GM19351 (cell line): ENCODE measurements at regions not wholly inside any gene's neighbourhood (a gene's known extent, or its start where the extent isn't known, plus 50 kb on each side); places are given as distances from the start of the nearest gene placed in this dataset.

ENCODE experiments used
- ATAC-seq: cut with Tn5 transposase; IDR thresholded peaks from one replicate; pipeline ENCODE4 v1.9.1; 2021; ENCODE audit warnings: mild to moderate bottlenecking, moderate library complexity; ENCODE audit not compliant: unreplicated experiment

DNA sequence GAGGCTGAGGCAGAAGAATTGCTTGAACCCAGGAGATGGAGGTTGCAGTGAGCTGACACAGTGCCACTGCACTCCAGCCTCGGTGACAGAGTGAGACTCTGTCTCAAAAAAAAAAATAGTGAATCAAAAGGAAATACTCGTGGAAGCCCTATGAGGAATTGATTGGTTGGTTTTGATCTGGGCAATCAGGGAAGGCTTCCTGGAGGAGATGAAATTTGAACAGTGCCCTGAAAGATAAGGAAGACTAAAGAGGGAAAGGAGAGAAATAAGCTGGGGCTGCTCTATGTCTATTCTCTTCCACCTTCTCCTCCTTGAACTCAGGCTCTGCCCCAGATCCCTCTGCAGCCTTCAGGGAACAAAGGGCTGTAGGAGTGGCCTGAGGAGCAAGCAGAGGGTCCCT lies 54.1 kb downstream of the IRF2BPL start:
- ATAC-seq: no peak

DNA sequence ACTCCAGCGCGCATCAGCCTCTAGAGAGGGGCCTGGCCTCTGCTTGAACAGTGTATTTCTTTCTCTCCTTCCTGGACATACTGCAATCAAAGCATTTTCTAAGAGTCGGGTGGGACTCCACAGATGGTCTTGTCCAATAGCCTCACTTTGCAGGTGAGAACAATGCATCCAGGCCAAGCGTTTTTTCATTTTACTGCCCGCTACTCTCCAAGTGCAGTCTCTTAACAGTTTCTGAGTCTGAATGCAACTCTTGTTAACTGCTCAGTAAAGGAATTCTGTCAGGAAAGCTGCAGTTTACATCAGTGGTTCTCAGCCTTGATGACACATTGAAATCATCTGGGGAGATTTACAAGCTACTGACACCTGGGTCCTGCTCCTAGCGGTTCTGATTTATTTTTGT lies 57.0 kb downstream of the IRF2BPL start:
- no peak for ATAC-seq

DNA sequence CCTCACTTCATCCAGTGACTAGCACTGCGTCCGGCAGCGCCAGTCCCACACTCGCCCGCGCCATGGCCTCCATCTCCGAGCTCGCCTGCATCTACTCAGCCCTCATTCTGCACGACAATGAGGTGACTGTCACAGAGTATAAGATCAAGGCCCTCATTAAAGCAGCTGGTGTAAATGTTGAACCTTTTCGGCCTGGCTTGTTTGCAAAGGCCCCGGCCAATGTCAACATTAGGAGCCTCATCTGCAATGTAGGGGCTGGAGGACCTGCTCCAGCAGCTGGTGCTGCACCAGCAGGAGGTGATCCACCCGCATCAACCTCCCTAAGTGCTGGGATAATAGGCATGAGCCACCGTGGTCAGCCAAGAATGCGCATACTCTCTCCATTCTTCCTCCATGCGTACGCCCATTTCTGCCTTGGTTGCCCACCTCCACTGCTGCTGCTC lies 59.9 kb downstream of the IRF2BPL start:
- no peak for ATAC-seq

DNA sequence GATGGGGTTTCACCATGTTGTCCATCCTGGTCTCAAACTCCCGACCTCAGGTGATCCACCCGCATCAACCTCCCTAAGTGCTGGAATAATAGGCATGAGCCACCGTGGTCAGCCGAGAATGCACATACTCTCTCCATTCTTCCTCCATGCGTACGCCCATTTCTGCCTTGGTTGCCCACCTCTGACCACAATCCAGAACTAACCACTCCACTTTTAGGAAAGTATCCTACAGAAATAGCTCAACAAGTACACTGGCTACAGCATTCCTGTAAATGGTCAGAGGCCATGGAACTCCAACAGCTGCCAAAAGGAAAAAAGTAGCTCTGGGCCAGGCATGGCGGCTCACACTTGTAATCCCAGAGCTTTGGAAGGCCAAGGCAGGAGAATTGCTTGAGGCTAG lies 60.7 kb downstream of the IRF2BPL start:
- no peak for ATAC-seq

DNA sequence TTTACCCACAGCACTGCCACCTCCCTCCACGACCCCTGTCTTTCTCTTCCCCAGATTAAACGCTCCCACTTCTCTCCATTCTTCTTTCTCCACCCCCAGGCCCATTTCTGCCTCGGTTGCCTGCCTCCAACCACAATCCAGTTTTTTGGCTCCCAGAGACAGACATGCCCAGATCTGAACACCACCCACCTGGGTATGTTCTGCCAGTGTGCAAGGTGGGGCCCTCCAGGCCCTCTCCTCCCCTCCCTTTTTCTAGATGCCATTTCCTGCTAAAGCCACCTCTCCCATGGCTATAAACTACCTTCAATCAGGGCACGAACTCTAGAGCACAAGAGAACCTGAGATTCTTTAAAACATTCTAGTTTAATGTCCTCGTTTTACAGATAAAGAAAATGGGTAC lies 63.3 kb downstream of the IRF2BPL start:
- no peak for ATAC-seq

DNA sequence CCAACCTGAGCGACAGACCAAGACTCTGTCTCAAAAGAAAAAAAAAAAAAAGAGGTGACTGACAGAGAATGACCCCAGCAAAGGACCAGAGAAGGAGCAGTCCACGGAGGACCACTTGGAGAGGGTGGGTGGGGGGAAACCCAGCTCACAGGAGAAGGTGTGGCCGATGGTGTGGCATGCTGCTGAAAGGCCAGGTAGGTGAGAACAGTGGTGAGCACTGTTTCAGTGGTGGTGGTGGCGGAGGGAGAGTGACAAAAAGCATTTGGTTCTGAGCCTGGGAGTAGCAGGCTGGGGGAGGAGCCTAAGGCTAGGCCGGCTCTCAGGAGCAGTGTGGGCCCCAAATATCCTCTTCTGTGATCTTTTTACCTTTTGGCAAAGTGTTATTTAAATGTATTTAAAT lies 63.8 kb downstream of the IRF2BPL start:
- no peak for ATAC-seq

DNA sequence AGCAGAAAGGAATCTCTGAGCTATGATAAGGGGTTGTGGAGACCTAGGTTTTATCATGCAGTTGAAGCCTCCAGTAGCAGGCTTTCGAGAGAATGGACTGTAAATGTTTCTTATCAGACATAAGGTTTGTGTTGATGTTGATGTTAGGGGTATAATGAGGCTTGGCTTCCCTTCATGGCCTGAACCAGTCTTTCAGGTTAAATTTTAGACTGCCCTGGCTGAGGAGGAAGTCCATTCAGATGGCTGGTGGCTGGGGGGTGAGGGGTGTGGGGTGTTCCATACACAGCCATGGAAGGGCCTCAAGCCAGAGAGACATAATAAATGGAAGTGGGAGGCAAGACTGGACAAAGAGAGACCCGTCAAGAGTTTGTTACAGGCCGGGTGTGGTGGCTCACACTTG lies 65.1 kb downstream of the IRF2BPL start:
- ATAC-seq: no peak

DNA sequence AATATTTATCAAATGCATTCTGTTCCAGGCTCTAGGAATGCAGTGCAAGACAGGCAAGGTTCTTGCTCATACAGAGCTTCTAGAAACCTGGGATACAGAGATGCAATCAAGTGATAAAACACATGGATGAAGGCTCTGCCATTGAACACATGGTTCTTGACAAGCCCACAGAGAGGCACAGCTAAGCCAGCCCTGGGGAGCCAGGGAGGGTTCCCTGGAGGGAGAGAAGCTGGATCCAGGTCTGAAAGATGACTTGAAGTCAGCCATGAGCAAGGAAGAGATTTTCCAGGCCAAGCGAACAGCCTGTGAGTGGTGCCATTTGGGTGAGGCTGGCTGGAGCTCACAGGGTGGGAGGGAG lies 66.2 kb downstream of the IRF2BPL start:
- ATAC-seq: no peak

DNA sequence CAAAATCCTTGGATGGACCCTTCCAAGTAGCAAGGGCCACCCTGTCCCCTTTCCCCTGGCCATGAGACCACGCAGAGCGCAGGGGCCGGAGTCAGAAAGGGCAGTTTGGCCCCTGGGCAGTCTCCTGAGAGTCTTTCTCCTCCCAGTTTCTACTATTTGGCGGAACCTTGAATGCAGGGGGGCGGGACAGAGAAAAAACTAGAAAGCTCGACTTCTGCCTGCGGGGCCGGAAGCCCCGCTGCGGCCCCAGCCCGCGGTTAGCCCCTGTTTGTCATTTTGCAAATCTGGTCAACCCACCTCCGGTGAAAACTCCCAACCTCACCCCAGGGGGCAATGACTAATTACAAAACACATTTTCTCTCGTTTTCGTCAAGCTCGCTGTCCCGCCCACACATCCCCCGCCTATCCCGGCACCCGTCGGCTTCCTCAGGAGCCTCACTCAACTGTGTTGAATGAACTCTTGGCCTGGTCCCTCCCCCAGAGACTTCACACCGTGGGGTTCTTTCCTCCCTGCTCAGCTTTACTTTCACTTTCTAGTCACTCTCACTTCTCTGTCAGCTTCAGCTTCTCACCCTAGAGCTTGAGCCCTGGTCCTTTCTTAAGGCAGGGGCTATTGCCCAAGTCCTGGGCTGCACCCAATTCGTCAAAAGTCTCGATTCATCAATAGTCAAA lies 66.7 kb downstream of the IRF2BPL start:
- peak; percentile 76 for ATAC-seq

DNA sequence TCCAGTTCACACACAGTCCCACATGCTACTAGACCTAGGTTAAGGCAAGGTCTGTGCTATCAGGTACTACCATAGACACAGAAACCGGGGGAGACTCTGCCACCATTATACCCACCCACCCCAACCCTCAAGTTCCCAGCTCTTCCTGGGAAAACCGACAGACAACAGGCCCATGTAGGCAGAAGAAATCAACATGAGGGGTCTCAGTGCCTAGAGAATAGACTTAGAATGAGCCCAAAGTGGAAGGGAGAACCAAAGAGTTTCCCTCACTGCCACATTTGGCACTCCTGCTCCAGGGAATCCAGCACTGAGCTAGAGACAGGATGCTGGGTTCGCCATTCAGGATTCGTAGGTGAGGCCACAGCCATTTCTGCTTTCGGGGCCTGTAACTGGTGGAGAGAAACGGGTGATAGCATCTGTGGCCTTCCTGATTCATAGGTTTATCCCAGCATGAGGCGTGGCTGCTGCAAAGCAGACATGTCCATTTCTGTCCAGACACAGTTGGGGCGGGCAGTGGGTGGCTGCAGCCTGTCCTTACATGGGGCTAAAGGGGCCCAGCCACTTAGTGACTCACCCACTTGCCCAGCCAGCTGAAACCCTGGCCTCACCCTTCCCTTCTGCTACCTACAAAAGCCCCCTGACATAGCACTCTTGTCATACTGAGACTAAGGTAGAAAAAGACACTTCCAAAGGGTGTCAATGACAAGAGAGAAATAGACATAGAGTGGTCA lies 69.4 kb downstream of the IRF2BPL start:
- peak; percentile 40 for ATAC-seq

DNA sequence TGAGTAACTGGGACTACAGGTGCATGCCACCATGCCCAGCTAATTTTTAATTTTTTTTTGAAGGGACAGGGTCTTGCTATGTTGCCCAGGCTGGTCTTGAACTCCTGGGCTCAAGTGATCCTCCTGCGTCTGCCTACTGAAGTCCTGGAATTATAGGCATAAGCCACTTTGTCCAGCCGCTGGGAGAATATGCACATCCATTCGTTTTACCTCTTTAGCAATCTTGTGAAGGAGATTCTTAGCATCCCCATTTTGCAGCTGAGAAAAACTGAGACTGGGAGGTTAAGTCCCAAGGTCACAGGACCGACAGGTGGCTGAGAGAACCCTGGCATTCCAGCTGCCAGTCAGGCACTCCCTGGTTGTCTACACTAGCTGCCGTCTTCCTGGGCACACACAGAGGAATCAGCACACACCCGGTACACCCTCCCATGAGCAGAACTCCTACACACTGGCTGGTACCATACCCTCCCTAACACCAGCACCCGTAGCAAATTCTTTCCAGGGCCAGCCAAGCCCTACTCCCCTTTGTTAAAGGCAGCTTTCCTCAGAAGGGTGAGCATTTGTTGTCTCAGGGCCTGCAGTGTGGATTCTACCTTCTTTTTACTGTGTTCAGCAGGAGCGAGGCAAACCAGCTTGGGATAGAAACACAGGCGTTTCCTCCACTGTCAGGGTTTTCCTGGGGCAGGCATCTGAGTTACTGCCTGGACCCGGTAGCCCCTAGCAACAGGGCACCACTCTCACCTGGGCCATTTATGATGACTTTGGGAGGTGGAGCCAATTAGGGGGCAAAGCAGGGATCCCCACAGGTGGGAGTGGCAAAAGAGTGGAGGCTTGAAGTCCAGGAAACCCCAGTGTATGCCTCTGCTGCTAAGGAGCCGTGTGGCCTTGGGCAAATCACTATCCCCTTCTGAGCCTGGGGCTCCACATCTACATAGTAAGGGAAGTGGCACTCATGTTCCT lies 70.2 kb downstream of the IRF2BPL start:
- no peak for ATAC-seq

DNA sequence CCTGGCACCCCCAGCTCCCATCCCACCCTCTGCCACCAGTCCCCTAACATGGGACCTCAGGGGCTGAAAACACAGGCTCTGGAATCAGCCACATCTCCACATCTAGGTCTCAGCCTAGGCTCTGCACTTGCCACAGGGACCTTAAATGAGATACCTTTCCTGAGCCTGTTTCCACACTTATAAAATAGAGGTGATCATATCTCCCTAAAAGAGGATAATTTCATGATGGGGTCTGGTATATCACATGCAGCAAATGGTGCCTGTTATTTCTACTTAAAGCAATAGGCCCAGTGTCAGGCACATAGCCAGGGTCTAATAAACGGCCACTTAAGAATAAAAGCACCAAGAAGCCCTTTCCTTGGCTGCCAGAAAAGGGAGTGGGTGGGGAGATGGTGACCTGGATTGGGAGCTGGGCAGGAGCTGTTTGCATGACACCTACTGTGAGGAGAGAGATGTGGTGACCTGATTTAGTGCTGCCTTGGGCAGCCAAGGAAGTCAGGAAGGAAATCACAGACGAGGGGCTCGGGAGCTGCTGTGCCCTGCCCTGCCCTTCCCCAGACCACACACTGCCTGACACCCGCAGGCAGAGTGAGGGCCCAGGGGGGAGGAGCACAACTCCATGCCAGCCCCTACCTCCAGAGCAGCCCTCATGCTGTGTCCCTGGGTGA lies 71.2 kb downstream of the IRF2BPL start:
- ATAC-seq: no peak

DNA sequence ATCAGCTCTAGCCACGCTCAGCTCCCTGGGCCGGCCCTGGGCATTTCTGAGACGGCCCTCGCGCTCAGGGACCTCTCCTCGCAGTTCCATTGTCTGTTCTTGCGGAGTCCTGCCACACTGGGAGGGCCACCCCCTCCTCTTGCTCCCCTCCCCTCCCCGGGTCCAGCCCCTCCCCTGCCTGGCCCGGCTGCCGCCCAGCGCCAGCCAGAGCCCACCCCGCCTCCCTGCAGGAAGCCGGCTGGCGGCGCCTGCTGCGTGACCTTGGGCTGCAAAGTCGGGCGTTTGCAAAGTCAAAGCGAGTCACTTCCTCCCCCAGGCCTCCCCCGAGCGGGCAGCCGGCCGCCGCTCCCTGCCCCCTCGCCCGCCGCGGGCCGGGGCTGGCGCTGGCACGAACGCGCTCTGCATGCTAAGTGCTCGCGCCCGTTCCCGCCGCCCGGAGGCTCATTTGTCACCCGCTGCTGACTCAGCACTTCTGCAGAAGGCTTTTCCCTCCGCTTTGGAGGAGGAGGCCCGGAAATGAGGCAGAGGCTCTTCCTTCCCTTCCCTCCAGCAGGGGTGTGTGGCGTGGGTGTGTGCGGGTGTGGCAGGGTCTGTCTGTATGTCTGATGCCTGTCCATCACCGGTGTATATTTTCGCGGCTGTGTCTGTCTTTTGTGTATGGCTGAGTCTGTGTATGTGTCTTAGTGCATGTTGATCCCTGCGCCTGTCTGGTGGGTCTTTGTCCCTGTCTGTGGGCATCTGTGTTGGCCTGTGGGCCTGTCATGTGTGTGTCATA lies 72.0 kb downstream of the IRF2BPL start:
- no peak for ATAC-seq

DNA sequence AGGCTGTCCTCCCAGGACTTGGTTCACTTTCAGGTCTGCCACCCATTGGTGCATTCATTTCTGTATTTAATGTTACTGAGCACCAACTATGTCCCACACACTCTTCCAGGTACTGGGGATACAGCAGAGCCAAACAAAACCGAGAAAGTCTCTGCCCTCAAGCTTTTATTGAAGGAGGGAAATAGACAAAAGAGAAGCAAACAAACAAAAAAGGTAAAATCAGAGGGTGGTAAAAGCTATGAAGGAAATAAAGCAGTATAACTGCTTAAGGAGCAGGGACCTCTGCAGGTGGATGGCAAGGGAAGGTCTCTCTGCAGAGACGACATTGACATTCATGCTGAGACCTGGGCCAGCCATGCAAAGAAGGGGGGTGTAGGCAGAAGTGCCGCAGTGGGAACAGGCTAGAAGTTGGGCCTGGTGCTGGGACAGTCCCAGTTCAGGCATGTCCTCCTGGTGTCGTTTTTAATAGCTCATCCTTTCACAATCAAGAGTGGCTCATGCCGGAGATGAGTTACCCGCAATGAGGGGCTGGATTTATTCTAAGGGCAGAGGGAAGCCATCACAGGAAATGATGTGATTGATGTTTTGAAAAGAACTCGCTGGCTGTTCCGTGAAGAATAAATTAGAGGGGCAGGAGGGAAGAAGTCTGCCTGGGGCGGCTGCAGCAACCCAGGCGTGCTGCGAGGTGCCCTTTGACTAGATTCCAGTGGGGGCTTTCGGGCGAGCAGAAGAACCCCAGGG lies 72.8 kb downstream of the IRF2BPL start:
- ATAC-seq: no peak

DNA sequence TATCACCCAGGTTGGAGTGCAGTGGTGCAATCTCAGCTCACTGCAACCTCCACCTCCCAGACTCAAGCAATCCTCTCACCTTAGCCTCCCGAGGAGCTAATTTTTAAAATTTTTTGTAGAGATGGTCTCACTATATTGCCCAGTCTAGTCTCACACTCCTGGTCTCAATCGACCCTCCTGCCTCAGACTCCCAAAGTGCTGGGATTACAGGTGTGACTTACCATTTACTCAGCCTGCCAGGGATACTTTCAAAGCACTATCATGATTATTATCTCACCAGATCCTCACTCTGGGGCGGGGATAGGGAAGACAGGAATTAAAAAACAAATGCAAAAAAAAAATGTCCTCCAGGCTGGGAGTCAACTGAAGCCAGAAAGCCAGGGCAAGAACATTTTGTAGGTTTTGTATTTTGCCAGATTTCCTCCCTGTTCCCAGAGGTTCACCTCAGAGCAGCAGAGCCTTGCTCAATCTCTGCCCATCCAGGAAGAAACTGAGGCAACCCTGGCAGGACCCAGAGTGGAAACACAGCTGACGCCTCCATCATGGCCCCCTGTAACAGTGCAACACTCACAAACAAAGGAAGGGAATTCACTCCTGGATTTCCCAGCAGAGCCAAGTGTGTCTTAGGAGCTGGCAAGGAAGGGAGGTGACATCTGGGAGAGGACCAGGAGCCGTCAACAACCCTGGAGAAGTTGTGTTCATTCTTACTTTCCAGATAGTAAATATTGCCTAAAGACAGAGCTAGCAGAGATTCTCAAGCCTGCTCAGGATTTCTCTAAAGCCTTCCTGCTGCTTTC lies 73.9 kb downstream of the IRF2BPL start:
- no peak for ATAC-seq

DNA sequence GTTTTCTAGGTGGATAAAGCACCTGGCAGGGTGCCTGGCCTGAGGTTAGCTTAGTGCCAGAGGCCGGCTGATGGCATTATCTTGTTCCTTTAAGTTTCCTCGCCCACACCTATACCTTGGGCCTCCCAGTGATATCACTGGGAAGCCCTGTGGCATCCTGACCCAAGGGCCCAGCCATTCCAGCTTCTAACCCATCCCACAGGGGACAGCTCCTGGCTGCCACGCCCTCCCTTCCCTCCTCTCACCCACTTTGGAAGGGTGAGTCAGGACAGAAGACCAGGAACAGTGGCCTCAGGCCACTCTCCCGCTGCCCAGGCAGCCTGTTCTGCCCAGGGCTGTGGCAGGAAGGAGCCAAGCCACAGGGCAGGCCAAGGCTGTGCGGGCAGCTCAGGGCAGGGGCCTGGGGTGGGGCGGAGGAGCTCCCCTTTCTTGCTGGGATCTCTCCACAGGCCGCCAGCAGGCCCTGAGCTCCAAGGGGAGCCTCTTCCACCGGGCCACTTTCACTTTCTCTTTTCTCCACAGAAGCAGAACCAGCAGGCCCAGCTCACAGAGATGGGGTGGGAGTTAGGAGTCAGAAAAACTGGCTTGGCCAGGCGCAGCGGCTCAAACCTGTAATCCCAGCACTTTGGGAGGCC lies 75.1 kb downstream of the IRF2BPL start:
- ATAC-seq: no peak

DNA sequence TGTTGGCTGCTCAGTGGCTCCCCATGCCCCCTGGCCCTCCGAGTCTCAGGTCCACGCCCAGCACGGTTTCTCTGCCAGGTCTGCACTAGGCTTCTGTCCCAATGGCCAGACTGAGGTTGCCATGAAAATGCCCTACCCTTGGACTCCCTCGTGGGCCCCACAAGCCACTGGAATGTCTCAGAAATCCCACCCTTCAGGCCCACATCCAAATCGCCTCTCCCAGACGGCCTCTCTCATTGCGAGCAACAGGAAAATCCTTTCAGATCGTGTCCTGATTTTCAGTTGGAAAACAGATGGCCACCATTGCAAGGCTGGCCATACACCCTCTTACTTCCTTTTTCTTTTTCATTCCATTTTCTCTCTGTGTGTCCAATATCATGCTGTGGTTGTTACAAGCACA lies 77.3 kb downstream of the IRF2BPL start:
- no peak for ATAC-seq
